22Rv1 (cell line): ENCODE measurements at regions not wholly inside any gene's neighbourhood (a gene's known extent, or its start where the extent isn't known, plus 50 kb on each side); places are given as distances from the start of the nearest gene placed in this dataset.

ENCODE experiments used
- H3K27ac ChIP-seq: fragments of 450-650 bp; 2 replicates; pipeline ENCODE4 v1.5.1; 2017
- CTCF ChIP-seq: fragments of 450-650 bp; IDR thresholded peaks from 2 replicates; pipeline ENCODE4 v1.5.1; 2017; ENCODE audit warnings: mild to moderate bottlenecking
- ZFX ChIP-seq: fragments of 450-650 bp; IDR thresholded peaks from 2 replicates; pipeline ENCODE4 v1.6.1; 2017; ENCODE audit warnings: antibody characterized with exemption, borderline replicate concordance

- TF ChIP-seq ZFX = no peak
- TF ChIP-seq CTCF = peak; percentile 29; the same call in 1 of the 2 replicates
- no peak overlapping the region for H3K27ac ChIP-seq
These were observed 879.1 kb downstream of the SH3BGRL start for GRCh38 chrX:82081027-82081426.

- TF ChIP-seq CTCF = no peak
- no peak for TF ChIP-seq ZFX
- H3K27ac ChIP-seq = peak overlapping the region; percentile 54
These were observed 885.8 kb downstream of the SH3BGRL start for GRCh38 chrX:82087699-82088098.

- H3K27ac ChIP-seq = no peak overlapping the region
- no peak for TF ChIP-seq CTCF
These were observed 890.4 kb downstream of the SH3BGRL start for GRCh38 chrX:82092307-82092706.

- TF ChIP-seq CTCF = no peak
- no peak for TF ChIP-seq ZFX
- no peak overlapping the region for H3K27ac ChIP-seq
These were observed 923.2 kb downstream of the SH3BGRL start for GRCh38 chrX:82125103-82125502.

GRCh38 chrX:82127228-82128123 is 925.6 kb downstream of the SH3BGRL start:
- H3K27ac ChIP-seq = no peak overlapping the region
- TF ChIP-seq CTCF (no peak), ZFX (no peak)

GRCh38 chrX:82134378-82134777 is 932.5 kb downstream of the SH3BGRL start:
- TF ChIP-seq ZFX = no peak
- TF ChIP-seq CTCF = no peak
- H3K27ac ChIP-seq = no peak overlapping the region

- no peak for TF ChIP-seq ZFX
- TF ChIP-seq CTCF = no peak
- no peak overlapping the region for H3K27ac ChIP-seq
These were observed 940.0 kb downstream of the SH3BGRL start for GRCh38 chrX:82141942-82142341.
